CD4-positive, alpha-beta T cell treated with Interleukin-17A for 1 hour (primary cell): ENCODE measurements at regions not wholly inside any gene's neighbourhood (a gene's known extent, or its start where the extent isn't known, plus 50 kb on each side); places are given as distances from the start of the nearest gene placed in this dataset.

ENCODE experiments used
- DNase-seq: peaks from one replicate; pipeline ENCODE4 v3.0.0-alpha.2; 2020

DNA sequence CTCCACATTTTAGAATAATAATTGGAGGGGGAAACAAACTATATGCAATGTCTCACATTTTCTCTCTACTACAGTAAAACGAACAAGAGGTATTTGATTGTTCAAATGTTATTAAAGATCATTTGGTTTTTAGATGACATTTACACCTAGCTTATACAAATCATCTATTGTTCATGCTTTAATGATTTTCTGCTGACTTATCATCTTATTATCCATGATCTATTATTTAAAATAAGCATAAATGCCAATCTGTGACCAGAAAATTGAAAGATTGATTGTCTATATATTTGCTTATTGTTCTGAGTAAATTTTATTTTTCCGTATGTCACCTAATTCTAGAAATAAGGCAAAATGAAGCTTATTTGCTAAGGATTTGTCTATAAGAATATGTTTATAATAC is 537.2 kb downstream of the KCNJ3 start:
- DNase-seq: no peak

DNA sequence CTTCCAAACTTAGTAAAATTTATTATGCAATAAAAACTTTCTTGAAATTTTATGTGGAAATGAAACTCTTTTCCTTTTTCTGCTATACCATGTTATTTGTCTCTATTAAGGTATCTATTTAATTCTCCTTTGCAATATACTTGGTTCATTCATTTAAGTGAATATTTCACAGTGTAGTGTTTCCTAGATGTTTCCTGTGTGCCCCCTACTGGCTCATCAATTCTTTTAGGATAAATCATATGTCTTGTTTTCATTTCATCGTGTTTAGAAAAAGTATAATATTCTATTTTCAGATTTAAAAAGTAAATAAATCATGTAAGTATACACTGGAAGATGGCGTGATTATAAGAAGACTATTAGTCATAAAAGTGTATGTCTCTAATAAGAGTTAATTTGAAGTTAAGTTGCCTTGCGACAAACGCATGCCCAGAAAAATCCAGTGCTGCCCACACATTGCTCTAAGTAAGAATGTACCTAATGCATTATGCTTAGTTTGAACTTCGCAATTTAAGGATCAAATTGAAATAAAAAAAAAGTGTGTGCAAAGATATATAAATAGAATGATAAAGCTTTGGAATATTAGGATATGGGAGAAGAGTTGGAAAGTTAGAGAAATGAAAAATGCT is 525.4 kb downstream of the KCNJ3 start:
- no peak for DNase-seq

DNA sequence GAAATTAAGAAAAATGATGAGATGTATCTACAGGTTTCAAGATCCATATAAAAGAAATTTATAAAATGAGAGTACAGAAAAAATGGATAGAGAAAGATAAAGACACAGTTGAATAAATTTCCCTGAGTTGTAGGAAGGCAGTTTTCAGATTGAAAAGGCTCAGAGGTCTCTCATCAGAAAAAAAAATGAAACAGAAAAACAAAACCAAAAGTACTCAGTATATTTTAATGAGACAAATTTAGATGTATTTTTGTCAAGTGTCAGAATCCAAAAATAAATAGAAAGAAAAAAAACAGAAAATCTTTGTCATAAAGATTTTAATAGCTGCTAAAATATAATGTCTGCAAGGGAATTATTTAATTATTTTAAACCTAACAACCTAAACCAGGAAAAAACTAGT is 520.5 kb downstream of the KCNJ3 start:
- no peak for DNase-seq

DNA sequence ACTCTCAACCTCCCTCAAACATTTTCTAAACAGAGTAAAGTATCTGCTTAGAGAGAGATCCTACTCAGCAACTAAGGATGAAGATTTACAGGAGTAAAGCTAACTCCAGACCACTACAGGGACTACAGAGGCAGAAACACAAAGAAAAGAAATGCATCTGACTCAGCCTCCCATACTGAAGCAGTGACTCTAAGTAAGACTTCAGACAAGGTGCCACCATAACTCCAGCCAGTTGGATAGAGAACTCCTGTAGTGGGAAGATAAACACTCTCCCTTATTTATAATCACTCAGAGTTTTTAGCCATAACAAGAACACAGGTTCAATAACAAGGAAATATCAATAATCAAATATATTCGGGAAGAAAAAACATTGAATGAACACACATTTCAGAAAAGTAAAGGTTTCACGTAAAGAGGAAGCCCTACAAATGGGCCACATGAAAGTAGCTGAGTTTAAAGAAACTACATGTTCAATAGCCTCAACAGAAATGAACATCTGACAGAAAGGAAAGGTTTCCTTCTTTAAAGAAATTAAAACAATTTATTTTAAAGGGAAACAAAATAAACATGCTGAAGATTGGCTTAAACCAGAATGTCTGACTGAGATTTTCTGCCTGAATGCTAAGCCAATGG is 519.9 kb downstream of the KCNJ3 start:
- no peak for DNase-seq

DNA sequence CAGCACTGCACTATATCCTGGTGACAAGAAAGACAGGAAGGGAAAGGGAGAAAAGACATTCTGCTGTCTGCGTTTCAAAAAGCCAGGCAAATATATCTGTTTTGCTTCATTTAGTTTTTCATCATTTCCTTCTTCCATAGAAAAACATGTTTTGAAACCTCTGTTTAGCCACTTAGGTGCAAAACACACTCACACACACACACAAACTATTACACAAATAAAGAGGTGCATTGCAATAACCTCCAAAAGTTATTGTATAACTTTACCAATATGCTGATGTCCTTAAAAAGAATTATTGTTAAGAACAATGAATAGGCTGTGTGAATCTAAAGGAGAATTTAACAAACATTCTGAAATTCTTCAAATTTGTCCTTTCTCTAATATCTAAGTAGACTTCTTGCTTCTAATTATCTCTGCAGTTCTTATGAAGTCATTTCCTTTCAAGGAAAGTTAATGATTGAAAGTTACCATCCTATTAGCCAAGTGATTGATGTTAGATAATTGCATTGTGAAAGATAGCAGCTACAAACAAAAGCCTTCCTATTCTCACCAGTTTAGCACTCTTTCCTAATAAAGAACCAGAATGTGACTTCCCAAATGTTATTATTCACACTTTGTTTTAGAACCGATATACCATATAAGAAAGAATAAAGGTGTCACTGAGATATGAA is 516.7 kb downstream of the KCNJ3 start:
- DNase-seq: no peak

DNA sequence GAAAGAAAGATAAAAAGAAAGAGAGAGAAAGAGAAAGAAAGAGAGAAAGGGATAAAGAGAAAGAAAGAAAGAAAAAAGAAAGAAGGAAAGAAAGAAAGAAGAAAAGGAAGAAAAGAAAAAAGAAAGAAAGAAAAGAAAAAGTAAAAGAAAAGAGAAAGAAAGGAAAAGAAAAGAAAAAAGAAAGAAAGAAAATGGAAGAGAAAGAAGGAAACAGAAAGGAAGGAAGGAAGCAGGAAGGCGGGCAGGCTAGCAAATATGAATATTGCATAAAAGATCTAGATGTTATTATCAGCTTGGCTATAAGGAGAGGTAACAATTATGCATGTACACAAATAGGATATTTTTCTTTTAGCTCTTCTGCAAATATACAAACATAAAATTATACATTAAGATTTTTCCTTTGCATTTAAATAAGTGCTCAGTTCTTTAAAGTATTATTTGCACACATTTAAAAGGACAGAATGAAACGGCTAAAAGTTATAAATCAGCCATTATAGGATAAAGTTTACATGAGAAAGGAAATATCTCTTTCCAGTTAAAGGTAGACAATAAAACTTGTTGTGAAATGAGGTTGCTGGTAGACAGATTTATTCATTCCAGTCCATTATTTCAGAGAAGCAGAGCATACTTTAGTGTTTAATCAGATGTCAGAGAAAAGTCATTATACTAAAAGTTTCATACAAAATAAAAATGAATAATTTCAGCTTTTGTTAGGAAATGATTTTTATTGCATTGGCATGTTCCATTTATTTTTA is 511.4 kb downstream of the KCNJ3 start:
- no peak for DNase-seq

DNA sequence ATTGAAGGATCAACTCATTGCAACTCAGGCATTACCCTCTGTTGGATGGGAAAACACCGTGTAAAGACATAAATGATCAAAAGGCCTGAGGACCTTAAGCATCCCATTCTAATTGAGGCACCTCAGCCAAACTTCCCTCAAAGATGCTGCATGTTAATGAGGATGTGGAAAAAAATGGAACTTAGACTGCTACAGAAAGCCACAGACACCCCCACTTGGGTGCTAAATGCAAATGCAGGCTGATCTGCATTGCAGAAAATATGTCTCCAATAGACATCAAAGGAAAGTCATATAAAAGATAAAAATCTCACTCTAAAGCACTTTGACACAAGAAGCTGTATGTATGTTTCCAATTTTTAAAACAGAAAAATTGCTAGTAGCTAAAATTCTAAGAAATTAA is 504.7 kb downstream of the KCNJ3 start:
- DNase-seq: no peak

DNA sequence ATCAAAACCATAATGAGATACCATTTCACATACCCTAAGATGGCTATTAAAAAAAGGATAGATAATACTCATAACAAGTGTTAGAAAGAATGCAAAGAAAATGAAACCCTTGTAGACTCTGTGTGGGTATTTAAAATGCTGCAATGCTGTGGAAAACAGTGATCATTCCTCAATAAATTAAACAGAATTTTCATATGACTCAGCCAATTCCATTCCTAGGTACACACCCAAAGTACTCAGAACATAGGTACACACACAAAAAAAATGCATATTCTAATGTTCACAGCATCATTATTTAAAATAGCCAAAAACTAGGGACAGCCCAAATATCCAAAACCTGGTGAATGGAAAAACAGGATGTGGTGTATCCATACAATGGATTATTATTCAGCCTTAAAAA is 502.3 kb downstream of the KCNJ3 start:
- no peak for DNase-seq

DNA sequence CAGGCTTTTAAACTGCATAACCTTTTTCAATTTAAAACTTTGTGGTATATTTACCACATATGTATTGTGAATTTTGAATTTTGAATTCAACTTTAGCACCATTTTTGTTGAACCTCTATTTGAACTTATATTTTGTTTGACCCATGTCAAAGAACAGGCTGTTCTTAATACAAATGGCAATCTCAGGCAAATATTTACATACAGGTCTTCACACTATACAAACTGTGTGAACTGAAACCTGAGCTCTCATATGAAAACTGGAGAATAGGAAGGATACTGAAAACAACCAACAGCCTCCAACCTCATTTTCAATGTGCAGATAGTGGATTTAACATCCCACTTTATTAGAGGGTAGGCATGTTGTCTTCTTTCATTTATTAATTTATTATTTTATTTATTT is 491.8 kb downstream of the KCNJ3 start:
- no peak for DNase-seq

DNA sequence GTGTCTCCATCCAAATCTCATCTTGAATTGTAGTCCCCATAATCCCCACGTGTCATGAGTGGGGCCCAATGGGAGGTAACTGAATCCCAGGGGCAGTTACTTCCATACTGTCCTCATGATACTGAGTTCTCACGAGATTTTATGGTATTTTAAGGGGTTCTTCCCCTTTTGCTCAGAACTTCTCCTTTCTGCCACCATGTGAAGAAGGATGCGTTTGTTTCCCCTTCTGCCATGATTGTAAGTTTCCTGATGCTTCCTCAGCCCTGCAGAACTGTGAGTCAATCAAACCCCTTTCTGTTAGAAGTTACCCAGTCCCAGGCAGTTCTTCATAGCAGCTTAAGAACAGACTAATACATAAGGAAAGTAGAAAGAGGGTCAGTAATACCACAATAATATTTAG is 480.4 kb downstream of the KCNJ3 start:
- no peak for DNase-seq

DNA sequence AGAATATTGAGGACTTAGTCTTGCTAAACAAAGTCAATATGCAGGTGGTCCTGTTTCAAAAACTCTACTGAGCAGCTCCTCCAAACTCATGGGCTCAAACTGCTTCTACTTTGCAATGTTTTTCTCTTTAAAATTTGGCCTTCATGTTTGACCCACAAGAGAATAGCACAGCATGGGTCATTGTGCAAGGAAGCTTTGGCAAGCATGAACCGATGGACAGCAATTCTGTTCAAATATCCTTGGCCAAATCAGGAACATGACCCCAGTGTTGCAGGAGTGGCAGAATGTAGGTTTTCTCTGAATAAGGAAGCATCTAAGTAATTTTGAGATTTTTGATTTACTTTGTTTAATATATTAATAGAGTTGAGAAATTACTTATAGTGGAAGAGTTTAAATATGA is 477.9 kb downstream of the KCNJ3 start:
- no peak for DNase-seq

DNA sequence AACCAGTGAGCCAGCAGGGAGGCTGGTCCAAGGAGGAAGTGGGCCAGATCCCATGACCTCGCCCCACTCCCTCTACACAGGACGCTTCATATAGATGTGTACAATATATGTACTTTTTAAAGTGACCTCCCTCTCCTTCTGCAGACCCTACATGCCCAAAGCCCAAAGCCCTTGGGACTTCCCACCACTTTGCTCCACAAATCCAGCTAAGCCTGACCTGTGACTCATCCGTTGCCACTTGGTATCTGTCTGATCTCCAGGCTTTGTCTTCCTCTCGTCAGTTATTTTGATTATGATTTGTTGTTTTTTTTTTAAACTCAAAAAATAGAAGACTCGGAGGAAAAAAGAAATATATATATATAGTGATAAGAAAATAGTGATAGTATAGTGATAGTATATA is 470.8 kb downstream of the KCNJ3 start:
- DNase-seq: no peak

DNA sequence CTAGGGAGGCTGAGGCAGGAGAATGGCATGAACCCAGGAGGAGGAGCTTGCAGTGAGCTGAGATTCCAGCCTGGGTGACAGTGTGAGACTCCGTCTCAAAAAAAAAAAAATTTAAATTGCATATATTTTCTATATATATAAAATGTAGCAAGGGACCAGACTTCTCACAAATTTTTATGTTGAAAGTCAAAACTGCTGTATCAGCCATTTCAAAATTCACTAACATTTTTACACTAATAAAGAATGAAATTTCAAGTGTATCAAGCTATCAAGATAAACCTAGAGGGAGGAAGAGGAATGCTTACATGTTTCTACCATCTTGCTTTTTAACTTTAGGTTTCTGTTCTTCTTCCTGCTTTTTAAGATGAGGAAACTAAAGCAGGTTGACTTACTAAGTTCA is 464.0 kb downstream of the KCNJ3 start:
- DNase-seq: no peak

DNA sequence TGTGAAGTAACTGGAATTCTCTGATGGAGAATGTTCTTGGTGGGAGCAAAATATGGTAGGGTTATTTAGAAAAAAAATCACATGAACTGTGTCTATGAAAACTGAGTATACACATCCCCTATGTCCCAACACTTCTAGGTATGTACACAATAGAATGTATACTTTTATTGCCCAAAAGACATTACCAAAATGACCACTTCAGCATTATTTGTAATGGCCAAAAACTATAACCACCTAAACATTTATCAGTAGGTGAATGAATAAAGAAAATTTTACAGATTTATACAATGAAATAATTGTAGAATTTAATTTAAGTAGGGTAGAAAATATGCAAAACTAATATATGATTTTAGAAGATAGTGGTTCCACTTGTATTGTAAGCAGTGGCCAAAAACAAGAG is 462.8 kb downstream of the KCNJ3 start:
- DNase-seq: no peak

DNA sequence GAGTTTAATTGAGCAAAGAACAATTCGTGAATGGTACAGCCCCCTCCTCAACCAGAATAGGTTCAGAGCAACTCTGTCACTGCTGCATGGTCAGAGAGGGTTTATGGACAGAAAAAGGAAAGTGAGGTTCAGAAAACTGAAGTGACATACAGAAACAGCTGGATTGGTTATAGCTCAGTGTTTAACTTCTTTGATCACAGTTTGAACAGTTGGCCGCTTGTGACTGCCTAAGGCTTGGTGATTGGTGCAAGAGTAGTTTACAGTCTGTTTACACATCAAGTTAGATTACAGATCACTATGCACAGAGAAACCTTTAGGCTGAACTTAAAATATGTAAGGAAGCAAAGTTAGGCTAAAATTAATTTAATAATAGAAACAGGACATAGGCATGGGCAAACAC is 459.2 kb downstream of the KCNJ3 start:
- no peak for DNase-seq

DNA sequence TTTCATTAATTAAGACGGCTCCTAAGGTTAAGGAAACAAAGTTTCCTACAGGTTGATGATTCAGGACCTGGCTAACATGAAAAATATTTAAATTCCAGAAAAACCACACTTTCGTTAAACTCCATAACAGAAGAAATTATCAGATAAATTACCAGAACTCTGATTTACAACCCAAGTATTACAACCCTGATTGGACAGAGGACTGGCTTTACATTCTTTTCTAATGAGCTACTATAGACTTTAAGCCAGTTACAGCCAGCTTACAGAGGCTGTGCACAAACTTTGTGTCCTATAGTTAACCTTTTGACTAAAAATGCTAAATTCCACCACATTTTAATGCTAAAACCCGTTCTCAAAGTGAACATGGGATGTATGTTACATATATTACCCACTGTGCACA is 458.6 kb downstream of the KCNJ3 start:
- no peak for DNase-seq

DNA sequence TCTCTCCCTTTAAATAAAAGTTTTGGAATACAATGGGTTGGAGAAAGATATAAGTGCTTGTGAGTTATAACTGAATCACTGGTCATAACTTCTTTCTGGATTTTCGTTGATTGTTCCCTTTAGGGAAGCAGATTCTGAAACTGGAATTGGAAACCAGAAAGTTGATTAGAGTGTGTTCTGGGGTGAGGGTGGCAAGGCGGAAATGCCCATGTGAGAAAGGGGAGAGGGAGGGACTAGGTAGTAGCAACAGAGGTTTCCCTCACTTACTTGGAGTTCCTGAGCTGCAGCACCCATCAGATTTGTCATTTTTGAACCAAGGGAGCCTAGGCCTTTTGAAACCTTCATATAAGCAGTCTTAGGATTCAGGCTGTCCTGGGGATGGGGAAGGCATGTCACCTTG is 453.4 kb downstream of the KCNJ3 start:
- no peak for DNase-seq

DNA sequence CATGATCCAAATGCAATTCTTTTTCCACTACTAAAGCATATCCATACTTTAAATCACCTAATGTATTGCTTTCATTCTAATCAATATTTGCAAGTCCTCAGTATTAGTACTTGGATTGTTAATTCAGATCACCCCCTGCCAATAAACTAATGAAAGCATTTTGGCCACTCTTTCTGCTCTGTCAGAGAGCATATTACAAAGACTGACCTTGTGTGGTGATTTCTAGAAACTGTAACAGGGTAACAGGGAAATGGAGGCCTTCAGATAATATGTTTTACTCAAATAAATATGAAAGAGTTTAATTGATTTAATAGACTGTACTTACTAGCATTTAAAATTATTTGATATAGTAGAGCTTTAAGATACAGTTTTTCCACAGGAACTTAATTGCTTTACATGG is 453.0 kb downstream of the KCNJ3 start:
- DNase-seq: no peak

DNA sequence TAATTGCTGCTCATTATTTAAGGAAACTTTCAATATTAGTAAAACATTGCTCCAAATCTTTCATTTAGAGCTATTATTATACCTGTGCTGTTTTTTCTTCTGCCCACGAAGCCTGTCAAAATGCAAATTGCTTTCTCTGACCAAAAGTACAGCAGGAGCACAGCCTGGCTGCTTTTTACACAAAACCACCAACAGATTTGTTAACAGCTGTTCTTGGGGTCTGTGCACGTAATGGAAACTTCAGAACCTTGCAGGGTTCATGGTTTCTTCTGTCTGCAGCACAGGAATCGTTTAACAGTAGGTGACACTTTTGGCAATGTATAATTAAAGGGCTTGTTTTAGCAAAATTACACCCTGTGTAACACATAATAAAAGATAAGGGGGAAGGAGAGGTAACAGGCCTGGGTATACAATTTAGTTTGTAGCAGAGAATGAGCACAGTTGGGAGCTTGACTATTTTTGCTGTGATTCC is 447.3 kb downstream of the KCNJ3 start:
- no peak for DNase-seq

DNA sequence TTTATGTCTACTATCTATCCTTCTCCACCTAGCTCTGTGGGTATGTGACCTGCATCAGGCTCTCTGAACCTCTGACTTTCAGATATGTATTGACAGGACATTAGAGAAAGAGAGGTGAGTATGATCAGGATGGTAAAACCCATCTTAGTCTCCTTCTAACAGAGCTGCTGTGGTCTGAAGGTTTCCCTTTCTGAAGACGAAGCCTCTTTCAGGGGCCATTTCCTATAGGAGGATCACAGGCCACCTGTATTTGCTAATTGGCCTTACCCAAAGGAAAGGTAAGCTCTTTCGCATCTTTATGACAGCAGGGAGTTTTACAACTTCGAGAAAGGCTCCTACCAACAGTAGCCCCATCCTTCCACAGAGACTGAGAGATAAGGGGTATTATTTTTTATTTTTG is 442.9 kb downstream of the KCNJ3 start:
- no peak for DNase-seq

DNA sequence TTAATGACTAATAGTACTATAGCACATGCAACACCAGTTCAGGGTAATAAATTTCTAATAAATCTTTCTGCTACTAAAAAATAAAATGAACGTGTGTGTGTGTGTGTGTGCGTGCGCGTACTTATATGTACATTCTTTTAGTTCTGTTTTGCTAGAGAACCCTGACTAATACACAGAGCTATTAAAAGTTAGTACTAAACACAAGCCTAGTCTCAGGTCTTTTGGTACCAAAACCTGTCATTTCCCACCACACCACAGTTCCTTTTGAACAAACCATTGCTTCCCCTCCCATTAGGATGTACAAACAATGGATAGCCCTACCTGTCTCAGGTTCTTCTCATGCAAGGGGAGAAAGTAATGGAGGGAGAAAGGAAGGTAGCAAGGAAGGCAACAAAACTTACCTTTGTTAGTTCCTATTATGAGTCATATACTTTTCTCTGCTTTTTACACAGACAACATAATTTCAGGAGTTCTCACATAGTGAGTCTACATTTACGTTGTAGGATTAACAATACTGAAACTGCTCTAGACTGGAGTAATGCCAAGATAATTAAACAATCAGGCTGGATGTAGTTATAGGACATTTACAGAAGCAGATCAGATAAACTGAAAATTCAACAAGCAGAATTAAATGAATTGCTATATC is 427.2 kb downstream of the KCNJ3 start:
- DNase-seq: no peak

DNA sequence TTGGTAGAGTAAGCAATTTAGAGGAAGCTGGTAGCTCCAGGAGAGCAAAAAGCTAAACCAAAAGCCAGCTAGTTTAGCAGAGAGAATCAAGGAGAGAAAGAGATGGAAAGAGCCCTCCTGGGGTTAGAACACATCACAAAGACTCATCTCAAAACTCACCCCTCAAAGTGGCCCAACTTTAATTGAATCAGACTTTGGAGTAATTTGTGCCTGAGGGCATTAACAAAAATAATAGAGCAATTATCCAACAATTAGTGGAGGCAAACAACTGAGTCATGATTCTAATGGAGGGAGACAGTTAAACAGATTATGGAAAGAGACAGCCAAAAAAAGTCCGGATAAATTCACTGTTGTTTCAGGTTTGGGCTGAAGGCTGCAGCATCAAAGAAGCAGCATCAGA is 417.4 kb downstream of the KCNJ3 start:
- DNase-seq: no peak

DNA sequence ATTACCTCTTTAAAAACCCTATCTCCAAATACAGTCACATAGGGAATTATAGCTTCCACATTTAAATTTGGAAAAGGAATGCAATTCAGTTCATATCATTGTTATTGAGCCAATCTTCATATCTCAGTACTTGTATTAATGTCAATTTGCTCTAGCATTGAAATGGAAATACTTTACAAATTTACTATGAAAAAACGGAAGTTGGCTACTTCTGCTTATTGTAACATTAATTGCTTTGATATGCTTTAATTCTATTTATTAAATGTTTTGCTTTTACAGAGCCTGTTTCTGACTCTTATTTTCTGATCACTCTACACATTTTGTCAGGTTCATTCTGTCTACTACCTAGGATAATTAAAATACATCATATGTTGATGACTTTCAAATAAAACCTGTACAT is 412.6 kb downstream of the KCNJ3 start:
- DNase-seq: no peak
